Sigmoid colon (tissue), 4 donors: ENCODE measurements at regions not wholly inside any gene's neighbourhood (a gene's known extent, or its start where the extent isn't known, plus 50 kb on each side); places are given as distances from the start of the nearest gene placed in this dataset.

ENCODE experiments used
- POLR2A ChIP-seq, 2 donors: fragments of 450-650 bp; IDR thresholded peaks; one replicate each; pipeline ENCODE4 v1.6.1; 2016; ENCODE audit warnings: antibody characterized with exemption in 2 of 2, mild to moderate bottlenecking in 2 of 2, moderate library complexity in 2 of 2
- POLR2AphosphoS5 ChIP-seq, 4 donors: sonication (generic); formaldehyde crosslinking; IDR thresholded peaks; one replicate each; pipeline ENCODE4 v1.6.1; 2017; ENCODE audit warnings: antibody characterized with exemption in 4 of 4
- TF ChIP-seq, protein P1 (sequence below), 4 experiments: fragments of 450-650 bp in 3 of 4; fragments of 200-600 bp in 1 of 4; IDR thresholded peaks; one replicate each; pipeline ENCODE4 v1.5.1; 2016 to 2019; ENCODE audit warnings: antibody characterized with exemption in 4 of 4, mild to moderate bottlenecking in 3 of 4, moderate library complexity in 2 of 4

DNA sequence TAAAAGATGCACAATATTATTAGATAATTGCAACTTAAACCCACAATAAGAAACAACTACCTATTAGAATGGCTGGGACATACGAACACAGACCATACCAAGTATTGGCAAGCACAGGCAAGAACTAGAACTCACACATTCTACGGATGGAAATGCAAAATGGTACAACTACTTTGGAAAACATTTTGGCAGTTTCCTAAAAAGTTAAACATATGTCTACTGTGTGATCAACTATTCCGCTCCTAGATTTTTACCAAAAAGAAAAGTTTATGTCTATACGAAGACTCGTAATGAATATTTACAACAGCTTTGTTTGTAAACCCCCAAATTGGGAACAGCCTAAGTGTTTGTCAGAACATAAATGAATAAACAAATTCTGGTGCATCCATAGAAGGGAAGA lies 194.7 kb downstream of the FGFR2 start:
- TF ChIP-seq POLR2A (IDR thresholded peaks at IDR 0.05), result no peak
- TF ChIP-seq, protein P1, sequence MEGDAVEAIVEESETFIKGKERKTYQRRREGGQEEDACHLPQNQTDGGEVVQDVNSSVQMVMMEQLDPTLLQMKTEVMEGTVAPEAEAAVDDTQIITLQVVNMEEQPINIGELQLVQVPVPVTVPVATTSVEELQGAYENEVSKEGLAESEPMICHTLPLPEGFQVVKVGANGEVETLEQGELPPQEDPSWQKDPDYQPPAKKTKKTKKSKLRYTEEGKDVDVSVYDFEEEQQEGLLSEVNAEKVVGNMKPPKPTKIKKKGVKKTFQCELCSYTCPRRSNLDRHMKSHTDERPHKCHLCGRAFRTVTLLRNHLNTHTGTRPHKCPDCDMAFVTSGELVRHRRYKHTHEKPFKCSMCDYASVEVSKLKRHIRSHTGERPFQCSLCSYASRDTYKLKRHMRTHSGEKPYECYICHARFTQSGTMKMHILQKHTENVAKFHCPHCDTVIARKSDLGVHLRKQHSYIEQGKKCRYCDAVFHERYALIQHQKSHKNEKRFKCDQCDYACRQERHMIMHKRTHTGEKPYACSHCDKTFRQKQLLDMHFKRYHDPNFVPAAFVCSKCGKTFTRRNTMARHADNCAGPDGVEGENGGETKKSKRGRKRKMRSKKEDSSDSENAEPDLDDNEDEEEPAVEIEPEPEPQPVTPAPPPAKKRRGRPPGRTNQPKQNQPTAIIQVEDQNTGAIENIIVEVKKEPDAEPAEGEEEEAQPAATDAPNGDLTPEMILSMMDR (IDR thresholded peaks at IDR 0.05), result no peak
- no peak for TF ChIP-seq POLR2AphosphoS5 (IDR thresholded peaks at IDR 0.05)
